Stimulated activated CD4-positive, alpha-beta T cell treated with anti-CD3 and anti-CD28 coated beads, TNF-alpha, amount 100 ng/mL, for 48 hours (primary cell): ENCODE measurements at regions not wholly inside any gene's neighbourhood (a gene's known extent, or its start where the extent isn't known, plus 50 kb on each side); places are given as distances from the start of the nearest gene placed in this dataset.

Experiments used
- DNase-seq, 3 donors: peaks; one replicate each; pipeline ENCODE4 v3.0.0-alpha.2; 2020; ENCODE audit warnings: low read depth in 3 of 3

DNA sequence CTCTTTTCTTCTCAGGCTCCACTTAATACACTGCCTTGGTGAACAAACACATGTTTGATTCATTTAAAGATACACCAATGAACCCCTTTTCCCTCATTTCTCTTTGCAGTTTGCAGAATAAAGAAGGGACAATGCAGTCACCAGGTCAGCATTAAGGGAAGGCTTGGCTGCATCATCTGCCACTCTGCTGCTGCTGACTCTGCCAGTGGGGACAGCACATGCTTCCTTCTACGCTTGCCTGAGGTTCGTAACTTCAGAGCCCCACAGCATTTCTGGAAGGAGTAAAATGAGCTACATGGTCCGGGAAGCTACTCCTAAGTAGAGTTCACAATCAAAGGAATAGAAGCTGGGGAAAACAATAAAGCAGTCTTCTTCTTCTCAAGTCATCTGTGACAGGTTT is 178.9 kb upstream of the GATB start:
- DNase-seq: no peak

DNA sequence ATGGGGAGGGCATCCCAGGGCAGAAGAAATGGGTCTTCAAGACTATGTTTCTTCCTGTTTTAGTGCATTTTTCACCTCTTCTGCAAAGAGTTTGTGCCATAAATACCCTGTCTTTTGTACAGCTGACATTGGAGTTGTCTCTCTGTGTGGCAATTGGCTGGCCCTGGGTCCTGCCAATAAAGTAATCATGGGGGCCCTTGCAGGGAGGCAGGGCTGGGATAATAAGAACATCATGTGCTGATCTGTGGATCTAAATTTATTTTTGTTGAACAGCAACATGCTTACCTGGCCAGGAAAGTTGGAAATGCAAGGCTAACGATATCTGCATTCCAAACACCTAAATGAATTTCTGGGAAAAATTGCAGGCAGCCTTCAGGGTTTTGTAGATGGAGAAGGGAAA is 174.6 kb upstream of the GATB start:
- DNase-seq: no peak

DNA sequence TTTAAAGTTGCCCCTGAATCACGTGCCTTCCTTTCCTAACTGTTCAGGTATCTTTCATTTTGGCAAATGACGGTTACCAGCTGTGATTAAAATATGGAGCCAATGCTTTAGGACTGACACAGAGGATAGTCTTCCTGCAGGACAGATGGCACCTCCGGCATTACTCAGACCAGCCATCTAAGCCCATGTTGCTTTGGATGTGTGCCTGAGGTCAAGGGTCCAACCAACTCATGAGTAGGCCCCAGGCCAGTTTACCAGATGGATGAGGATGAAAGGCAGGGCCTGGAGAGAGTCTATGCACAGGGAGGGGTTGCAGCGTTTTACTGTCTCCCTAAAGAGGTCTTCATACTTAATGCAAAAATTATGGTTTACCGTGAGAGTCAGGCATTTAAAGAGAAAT is 174.0 kb upstream of the GATB start:
- DNase-seq: no peak

DNA sequence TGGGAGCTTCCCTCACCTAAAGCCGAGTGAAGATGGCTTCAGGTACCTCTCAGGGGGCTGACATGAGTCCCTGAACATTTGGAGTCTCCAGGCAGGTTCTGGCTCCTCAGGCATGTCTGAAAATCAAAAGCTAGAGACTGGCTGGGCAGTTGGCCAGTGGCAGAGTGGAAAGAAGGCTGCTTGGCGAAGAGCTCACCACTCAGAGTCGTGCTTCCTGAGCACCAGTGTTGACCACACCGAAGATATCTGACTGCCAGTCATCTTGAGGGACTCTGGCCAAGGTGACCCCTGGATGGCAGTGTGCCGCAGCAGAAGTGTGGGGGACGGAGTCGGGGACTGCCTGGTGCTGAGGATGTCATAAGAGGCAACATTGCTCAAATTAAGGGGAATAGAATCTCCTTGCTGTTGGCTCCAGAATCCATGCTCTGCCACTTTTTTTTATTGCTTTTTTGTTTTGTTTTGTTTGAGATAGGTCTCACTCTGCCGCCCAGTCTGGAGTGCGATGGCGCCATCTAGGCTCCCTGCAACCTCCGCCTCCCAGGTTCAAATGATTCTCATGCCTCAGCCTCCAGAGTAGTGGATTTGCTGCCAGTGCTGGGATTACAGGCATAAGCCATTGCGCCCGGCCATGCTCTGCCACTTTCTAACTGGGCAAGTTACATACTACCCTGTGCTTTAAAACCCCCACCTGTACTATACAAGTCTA is 172.5 kb upstream of the GATB start:
- no peak for DNase-seq

DNA sequence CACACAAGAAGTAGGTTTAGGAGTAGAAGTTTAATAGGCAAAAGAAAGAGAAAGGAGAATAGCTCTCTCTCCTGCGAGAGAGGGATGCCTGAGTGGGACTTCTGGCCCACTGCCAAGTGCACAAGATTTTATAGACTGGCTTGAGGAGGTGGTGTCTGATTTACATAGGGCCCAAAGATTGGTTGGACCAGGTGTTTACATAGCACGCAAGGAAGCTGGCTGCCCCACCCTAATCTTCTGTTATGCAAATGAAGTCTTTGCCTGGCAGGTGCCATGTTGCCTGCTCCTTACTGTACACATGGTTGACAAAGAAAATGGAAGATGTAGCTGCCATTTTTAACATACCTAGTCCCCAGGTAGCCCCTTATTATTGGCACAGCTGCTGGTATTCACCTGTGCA is 170.8 kb upstream of the GATB start:
- DNase-seq: no peak

DNA sequence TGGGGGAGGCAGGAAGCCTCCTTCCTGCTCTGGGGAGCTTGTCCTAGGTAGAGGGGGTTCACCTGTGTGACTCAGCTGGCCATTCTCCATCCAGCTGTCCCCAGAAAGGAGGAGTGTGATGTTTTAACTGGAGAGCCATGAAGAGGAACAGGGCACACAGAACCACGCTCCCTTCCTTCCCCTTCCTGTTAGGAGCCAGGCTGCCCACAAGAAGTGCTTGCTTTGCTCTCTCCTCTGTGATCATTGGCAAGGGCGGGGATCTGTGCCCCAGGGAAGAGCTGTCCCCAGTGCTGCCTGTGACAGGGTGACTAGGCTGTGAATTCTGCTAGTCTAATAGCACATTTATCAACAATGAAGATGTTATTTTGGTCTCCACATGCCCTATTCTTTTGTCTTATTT is 169.6 kb upstream of the GATB start:
- no peak for DNase-seq

DNA sequence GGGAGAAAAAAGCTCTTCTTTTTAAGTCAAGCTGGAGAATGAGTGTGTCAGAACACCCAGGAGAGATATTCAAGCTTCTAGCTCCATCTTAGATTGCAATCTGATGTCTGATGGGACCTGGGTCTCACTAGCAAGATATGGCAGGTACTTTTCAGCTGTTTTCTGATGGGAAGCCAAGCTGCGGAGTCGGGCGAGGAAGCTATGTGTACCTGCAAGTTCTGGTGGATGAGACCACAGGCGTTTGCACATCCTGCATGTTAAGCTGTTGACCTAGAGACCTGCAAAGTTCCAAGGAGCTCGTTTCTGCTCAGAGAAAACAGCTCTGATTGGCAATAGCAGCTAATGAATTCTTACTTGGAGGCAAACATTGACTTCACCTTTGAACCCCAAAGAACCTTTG is 167.3 kb upstream of the GATB start:
- DNase-seq: no peak

DNA sequence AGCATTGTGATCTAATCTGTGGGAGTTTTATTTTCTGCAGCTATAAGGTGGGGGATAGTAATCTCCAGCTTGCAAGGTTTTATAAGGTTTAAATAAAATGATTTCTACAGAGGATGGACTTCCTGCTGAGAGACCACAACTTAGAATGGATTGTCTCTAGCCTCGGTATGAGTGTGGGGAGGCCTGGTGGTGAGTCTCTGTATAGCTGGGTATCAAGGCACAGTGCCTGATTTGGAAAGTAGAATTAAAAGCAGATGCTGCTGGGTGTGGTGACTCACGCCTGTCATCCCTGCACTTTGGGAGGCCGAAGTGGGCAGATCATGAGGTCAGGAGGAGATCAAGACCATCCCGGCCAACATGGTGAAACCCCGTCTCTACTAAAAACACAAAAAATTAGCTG is 162.0 kb upstream of the GATB start:
- no peak for DNase-seq

DNA sequence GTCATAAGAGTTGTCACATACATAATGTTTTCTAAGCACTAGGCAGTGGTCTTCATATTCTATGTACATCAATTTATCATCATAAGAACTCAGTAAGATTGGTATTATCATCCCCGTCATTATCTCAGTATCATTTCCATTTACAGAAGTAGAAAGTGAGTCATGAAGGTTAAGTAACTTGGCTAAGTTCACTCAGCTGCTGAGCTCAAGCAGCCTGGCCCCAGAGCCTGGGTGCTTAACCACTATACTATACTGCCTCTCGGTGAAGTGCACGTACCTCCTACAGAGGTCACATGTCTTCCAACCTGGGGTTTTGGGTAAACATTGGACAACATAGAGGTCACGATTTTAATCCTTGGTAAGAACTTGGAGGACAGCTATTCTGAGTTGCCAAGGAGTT is 161.5 kb upstream of the GATB start:
- no peak for DNase-seq

DNA sequence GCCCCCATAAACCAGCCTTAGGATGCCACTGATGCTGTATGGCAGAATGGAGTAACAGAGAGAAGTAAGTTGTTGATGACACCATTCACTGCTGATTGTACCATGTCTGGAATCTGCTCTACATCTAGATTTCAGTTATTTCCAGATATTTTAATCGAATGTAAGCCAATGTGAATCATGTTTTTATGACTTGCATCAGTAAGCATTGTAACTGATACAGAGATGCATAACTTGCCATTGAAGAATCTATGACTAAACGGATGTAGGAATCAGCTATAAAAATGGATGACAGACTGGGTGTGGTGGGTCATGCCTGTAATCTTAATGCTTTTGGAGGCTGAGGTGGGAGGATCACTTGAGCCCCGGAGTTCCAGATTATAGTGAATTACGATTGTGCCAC is 161.0 kb upstream of the GATB start:
- no peak for DNase-seq

DNA sequence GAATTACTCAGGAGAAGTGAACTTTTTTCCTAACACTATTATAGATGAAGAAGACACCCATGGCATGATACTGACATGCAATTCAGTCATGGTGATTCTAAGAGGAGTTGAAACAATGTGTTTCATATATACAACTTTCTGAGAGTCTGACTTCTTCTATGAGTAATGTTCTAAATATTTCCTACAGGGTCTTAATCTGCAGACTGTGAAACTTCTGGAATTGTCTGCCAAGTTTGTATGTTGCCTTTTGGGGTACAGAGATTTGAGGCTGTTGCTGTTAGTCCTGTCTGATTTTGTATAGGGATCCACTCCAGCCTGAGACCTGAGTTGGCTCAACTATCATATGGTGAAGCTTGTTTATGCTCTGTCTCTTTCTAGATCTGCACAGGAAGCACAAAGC is 160.6 kb upstream of the GATB start:
- no peak for DNase-seq

DNA sequence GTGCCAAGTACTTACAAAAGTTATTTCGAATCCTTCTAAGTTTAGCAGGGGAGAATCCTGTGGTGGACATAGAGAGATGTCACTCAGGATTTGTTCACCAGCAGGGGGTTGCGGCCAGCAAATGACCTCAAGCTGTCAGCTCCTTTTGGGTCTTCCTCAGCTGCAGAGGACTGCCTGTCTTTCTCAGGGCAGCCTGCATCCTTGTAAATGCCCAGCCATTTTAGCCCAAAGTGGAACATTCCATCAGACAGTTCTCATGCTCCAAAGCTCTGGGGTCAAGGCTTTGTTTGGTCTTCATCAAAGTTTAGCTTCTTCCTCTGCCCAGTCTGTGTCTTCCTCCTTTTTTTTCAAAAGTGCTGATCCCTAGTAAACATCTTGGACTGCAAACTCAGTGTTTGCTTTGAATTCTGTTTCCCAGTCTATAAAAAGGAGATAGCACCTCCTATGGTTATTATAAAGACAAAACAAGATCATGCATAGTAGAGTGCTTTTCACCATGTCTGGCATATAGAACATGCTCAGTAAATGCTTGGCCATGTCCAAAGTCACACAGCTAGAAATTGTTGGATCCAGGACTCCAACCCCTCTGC is 156.4 kb upstream of the GATB start:
- no peak for DNase-seq

DNA sequence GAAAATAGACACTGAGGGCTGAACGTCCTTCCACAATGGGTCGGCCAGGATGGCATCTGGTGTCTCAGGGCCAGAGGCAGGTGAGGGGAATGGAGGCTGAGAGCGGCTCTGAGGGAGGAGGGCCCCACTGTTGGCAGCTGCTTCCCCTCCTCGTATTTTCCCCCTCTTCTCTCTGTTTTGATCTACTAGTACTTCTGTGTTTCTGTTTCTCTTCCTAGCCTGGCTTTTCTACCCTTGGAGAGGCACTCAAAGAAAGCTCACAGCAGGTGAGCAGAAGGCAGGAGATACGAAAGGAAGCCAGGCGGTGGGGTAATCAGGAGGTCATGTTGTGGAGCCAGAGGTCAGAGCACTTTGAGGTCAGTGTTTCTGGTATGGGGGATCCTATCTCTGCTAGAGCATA is 151.8 kb upstream of the GATB start:
- no peak for DNase-seq

DNA sequence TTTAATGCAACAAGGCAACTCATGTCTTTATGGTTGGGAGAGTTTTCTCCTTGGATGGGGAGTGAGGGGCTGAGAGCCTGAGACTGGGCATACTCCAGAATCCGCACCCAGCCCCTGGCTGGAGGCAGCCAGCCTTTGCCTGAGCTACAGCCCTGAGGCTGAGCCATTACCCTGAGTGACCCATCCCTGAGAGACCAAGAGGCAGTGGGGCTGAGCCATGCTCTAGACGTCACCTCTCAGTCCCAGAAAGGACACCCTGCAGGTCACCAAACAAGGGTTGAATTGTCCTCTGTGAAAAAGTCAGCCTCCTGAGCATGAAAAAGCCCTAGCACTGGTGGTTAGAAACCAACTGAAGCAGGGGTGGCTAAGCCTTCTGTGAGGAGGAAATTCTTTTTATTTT is 151.2 kb upstream of the GATB start:
- no peak for DNase-seq

DNA sequence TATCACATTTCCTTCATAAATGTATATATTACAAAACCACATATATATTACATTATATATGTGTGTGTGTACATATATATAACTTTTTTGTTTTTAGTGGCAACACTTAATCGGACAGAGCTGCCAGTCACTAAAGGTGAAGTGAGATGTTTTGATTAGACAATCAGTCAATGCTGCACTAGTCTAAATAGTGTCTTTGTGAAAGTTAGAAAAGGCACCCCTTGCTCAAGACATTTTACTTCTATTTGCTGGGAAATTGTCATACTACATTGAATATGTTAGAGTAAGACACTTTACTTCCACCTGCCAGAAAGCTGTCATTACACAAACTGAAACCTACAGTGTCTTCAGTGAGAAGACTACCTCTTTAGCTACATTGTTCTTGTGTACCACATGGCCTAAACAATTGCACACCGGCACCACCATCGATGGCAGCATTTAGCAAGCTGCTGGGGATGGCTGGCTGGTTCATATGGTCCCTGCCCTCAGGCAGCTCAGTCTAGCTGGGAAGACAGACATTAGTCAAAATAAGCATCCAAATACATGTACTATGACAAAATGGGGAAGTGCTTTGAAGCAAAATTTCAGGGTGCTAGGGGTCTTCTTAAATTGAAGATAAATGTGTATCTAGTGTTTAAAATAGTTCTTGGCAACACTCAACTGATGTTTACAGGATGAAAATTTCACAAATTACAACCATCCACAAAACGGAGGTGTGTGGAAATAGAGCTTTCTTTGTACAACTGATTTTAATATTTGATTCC is 148.1 kb upstream of the GATB start:
- no peak for DNase-seq

DNA sequence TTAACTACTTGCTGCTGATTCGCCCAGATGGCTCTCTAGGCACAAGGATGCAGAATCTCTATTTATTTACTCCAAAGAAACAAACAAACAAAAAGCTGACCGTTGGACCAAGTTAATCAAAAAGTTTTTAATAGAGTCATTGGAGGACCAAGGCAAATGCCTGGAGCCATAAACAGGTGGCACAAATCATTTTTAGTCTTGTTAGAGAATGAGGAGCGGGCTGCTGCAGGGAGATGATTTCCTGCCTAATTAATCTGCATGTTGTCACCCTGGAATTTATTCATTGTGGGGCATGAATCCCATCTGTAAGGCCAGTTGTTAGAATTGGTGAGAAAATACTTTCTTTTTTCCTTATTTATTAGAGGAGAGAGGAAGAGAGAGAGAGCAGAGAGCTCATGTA is 147.4 kb upstream of the GATB start:
- no peak for DNase-seq

DNA sequence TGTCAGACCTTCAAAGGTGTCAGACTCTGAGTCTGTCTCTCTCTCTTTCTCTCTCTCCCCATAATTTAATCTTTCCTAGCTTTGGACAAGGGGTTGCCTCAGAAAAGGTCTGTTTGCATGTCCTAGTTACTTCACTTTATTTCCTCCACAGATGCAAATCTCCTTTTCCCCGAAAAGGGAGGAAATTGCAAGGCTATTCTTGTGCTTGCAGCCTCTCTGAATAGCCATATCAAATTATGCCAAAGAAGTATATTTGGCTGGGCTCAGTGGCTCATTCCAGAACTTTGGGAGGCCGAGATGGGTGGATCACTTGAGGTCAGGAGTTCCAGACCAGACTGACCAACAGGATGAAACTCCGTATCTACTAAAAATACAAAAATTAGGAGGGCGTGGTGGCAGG is 145.6 kb upstream of the GATB start:
- no peak for DNase-seq

DNA sequence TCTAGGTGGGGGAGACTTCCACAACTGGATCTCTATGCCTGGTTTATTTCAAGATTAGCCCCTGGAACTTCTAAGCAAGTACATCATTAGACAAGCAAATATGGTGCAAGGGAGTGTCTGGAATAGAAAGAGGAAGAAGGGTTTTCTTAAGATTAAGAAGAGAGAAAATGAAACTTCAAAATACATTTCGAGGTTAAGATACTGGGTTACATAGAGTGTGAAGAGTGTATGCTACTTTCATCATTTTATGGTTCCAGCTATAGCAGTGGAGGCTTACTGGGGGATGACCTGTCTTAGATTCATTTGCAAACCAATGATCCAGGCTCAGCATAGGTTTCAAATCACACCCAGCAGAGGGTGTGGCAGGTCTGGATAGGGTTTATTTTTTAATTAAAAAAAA is 144.4 kb upstream of the GATB start:
- no peak for DNase-seq

DNA sequence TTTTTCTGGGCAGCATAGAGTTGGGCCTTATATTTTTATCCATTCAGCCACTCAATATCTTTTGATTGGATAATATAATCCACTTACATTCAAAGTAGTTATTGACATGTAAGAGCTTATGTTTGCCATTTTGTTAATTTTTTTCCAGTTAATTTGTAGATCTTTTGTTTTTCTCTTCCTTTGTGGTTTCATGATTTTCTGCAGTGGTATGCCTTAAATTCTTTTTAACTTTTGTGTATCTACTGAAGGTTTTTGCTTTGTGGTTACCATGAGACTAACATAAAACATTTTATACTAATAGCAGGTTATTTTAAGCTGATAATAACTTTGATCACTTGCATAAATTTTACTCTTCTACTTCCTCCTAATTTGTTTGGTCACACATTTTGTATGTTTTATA is 140.8 kb upstream of the GATB start:
- no peak for DNase-seq

DNA sequence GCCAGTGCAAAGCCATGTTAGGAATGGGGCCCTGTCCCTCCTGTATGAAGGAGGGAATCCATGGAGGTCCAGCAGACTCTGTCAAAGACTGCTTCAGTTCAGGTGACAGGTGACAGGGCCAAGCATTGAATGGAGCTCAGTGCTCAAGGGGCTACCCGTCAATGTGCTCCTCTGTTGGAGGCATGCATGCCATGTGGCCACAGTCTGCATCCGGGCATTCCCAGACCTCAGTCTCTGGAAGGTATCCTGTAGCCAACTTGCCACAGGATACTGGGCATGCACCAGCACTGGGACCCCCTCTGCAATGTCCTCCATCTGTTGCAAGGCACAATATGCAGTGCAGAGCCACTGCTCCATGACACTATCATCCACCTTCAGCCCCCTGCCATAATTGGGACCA is 136.1 kb upstream of the GATB start:
- DNase-seq: no peak

DNA sequence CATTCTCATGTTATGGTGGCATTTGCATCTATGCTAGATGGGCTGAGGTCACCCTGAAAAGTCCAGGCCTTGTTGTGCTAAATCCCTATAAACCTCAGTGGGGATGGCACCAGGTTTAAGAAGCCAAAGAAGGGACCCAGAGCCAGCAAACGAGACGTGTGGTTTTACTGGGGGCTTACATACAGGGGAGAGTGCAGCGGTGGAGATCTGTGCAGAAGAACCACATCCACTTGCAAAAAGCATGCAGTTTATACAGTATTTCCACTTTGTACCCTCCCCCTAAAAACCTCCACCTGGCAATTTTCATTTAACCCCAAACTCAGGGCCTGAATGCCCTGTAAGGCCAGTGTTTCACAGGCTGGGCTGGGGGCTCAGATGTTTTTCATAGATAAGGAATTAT is 134.9 kb upstream of the GATB start:
- no peak for DNase-seq

DNA sequence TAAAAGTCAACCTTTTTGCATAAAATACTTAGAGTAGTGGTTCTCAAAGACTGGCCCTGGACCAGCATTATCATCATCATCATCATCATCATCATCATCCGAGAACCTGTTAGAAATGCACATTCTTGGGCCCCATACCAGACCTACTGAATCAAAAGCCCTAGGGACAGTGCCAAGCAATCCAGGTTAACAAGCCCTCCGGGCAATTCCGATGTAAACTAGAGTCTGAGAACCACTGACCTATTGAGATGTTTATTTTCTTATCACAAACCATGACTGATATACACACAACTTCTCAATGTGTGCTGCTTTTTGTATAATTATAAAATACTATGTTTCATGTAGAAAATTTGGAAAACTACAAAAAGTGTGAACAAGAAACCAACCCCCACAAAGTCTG is 133.4 kb upstream of the GATB start:
- no peak for DNase-seq

DNA sequence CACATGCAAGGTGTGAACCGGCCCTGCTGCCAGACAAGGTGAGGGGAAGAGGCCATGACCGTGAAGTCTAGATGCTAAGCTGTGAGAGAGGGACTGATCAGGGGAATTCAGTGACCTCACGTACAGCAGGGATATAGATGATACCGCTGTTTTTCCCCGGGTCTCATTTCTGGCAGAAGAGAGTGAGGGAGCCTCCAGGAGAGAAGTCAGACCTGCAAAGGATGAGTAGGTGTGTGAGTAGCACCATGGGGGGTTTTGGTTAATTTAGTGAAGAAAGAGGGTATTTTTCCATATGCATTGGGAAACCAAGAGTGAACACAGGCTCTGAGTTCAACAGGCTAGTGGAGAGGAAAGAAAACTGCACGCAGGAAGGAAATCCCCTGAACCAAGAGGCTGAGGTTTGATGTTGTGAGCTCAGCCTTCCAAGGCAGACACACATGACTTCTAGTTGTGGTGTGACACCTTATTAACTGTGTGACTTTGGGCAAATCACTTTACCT is 127.6 kb upstream of the GATB start:
- no peak for DNase-seq
